ENCODE measurements at regions not wholly inside any gene's neighbourhood (a gene's known extent, or its start where the extent isn't known, plus 50 kb on each side); places are given as distances from the start of the nearest gene placed in this dataset.

DNA sequence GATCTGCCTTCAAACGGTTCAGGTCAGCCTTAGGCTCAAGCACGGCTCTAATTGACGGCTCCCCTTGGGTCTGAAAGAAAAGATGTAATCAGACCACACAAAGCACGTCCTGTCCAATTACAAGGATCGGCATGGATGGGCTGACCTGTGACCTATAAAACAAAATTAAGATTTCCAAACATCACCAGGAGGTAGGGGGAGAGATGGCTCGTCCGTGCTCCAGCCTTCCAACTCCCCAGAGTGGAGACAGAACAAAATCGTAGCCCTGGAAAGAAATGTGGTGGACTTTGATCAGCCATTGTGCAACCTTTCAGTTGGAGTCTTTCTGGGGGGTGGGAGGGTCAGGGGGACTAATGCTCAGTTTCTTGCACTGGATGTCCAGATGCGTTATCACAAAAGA is 226.6 kb upstream of the DIO3 start:
- no peak overlapping the region for H3K27ac ChIP-seq
- TF ChIP-seq ZFX (IDR thresholded peaks at IDR 0.05; ENCODE audit: borderline replicate concordance) = no peak
- TF ChIP-seq, protein P1, sequence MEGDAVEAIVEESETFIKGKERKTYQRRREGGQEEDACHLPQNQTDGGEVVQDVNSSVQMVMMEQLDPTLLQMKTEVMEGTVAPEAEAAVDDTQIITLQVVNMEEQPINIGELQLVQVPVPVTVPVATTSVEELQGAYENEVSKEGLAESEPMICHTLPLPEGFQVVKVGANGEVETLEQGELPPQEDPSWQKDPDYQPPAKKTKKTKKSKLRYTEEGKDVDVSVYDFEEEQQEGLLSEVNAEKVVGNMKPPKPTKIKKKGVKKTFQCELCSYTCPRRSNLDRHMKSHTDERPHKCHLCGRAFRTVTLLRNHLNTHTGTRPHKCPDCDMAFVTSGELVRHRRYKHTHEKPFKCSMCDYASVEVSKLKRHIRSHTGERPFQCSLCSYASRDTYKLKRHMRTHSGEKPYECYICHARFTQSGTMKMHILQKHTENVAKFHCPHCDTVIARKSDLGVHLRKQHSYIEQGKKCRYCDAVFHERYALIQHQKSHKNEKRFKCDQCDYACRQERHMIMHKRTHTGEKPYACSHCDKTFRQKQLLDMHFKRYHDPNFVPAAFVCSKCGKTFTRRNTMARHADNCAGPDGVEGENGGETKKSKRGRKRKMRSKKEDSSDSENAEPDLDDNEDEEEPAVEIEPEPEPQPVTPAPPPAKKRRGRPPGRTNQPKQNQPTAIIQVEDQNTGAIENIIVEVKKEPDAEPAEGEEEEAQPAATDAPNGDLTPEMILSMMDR (IDR thresholded peaks at IDR 0.05) = no peak

DNA sequence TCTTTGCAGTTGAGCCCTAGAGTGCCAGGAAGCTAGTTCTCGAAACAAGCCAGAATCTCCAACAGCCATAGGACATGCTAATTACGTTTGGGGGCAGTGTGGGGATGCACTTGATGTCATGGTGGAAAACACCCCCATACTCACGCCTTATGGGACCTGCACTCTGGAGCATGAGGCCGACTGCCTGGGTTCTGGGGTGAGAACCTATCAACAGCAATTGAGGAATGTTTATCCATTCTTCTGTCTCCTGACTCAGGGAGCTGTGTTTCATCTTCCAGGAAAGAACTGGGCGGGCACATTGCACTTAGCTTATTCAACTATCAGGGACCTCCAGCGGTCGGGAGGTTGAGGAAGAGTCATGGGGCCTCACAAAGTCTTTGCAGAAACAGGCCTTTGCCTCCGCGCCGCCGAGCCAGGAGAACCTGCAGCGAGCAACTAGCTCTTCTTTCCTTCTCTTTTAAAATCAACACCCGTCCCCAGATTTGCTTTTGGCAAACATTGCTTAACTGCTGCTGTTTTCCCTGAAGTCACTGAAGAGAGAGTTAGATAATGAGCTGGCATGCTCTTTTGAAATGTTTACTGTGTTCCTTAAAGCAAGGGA is 226.1 kb upstream of the DIO3 start:
- H3K27ac ChIP-seq = no peak overlapping the region
- TF ChIP-seq, protein P1 (IDR thresholded peaks at IDR 0.05) = no peak
- TF ChIP-seq ZFX (IDR thresholded peaks at IDR 0.05; ENCODE audit: borderline replicate concordance) = no peak

DNA sequence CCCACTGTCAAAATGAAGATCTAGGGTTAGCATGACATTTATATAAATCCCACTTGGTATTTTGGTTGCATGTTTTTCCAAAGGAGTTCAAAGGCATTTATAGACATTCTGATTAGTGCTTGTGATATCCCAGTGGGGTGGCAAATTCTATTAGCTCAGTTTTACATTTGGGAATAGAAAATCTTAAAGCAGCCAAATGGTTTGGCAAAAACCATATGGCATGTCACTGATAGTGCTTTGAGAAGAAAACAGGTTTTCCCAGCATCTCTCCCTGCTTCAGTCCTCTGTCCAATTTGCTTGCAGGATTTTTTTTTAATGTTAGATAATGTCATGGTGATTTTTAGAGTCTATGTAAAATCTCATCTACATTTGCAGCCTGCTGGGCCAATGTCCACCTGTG is 225.1 kb upstream of the DIO3 start:
- no peak overlapping the region for H3K27ac ChIP-seq
- TF ChIP-seq, protein P1 (IDR thresholded peaks at IDR 0.05) = no peak
- no peak for TF ChIP-seq ZFX (IDR thresholded peaks at IDR 0.05; ENCODE audit: borderline replicate concordance)

DNA sequence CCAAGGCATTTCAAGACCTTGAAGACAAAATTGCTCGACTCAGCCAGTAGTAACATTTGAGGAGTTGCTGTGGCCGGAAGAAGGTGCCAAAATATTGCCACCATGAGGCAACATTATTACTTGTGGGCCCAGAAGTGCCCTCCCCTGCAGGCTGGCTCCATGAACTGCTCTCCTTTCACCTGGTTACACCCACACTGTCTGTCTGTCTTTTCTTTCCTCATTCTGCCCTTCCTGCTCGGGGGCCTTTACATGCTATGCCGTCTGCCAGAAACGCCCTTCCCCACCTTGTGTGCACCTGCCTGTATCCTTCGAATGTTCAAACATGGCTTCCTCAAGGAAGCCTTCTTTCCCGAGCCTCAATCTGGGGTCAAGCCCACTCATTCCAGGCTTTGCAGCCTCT is 224.2 kb upstream of the DIO3 start:
- no peak overlapping the region for H3K27ac ChIP-seq
- TF ChIP-seq, protein P1 (IDR thresholded peaks at IDR 0.05) = no peak
- TF ChIP-seq ZFX (IDR thresholded peaks at IDR 0.05; ENCODE audit: borderline replicate concordance) = no peak

DNA sequence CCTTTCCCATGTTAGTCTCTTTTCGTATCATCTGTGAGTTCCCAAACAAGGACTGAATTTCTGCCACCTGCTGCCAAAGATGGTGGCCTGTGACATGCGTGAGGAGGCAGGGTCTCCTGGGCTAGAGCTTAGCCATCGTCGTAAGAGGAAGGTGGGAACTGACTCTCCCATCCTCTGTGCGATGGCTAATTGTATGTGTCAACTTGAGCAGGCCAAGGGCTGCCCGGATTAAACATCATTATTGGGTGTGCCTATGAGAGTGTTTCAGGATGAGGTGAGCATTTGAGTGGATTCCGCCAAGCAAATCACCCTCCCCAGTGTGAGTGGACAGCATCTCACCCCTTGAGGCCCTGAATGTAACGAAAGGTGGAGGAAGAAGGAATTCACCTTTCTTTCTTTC is 220.7 kb upstream of the DIO3 start:
- H3K27ac ChIP-seq = no peak overlapping the region
- TF ChIP-seq, protein P1 (IDR thresholded peaks at IDR 0.05) = no peak
- no peak for TF ChIP-seq ZFX (IDR thresholded peaks at IDR 0.05; ENCODE audit: borderline replicate concordance)

DNA sequence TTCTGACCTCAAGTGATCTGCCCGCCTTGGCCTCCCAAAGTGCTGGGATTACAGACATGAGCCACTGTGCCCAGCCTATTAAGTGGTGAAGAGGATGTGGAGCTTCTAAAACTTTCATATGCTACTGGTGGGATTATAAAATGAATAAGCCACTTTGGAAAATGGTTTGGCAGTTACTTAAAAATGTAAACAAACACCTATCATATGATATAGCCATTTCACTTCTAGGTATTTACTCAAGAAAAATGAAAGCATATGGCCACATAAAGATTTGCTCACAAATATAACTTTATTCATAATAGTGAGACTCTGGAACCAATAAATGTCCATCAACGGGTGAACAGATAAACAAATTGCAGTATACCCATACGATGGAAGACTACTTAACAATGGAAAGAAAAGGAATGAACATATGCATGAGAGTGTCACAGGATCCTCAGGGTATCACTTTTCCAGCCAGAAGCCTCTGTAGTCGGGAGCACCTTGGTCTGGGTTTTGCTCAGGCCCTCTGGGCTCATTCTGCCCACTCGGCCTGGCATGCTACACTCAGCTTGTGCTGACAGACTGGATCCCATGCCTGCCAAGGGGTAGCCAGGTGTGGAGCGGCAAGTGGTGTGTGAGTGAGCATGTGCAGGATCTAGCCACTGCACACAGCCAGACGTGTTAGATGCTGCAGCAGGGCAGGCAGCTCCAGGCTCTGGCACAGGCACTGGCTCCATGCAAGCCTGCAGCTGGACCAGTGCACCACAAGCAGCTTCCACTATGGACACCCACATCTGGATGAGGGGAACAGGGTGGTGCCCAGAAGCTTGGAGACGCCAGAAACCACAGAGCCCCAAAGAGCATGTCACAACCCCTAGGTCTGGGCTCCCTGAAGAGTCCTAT is 213.2 kb upstream of the DIO3 start:
- no peak overlapping the region for H3K27ac ChIP-seq
- TF ChIP-seq ZFX (IDR thresholded peaks at IDR 0.05; ENCODE audit: borderline replicate concordance) = no peak
- TF ChIP-seq, protein P1 (IDR thresholded peaks at IDR 0.05) = no peak

DNA sequence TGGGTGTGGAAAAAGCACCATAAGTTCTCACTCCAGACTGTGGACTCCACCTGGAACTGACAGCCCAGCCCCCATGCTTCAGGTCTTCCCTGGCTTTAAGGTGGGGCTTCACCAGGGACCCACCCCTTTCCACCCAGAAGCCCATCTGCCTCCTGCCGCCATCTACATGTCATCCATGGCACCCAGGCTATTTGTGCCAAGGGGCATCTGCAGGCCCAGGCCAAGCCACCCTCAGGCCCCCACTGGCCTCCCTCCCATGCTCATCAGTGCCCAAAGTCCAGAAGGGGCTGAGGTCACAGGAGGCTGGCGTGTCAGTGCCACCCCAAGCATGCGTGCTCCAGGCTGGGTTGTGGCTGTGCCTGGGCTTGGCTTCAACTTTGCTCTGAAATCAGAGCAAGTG is 212.2 kb upstream of the DIO3 start:
- H3K27ac ChIP-seq = no peak overlapping the region
- TF ChIP-seq, protein P1 (IDR thresholded peaks at IDR 0.05) = no peak
- no peak for TF ChIP-seq ZFX (IDR thresholded peaks at IDR 0.05; ENCODE audit: borderline replicate concordance)

All from 22Rv1 (cell line).